OCI-M2 (cell line): ENCODE measurements at regions not wholly inside any gene's neighbourhood (a gene's known extent, or its start where the extent isn't known, plus 50 kb on each side); places are given as distances from the start of the nearest gene placed in this dataset.

Experiments
- DNase-seq: peaks from one replicate; lab custom pipeline; 2025; ENCODE audit not compliant: unreplicated experiment; lab: John Stamatoyannopoulos, UW

- DNase-seq, result no peak
Measured at GRCh38 chr2:199136242-199136641, 321.5 kb downstream of the SATB2 start.

- DNase-seq, result no peak
Measured at GRCh38 chr2:199131876-199132275, 325.9 kb downstream of the SATB2 start.

- no peak for DNase-seq
Measured at GRCh38 chr2:199131136-199131655, 326.5 kb downstream of the SATB2 start.

- DNase-seq, result no peak
Measured at GRCh38 chr2:199130501-199130900, 327.2 kb downstream of the SATB2 start.

GRCh38 chr2:199128476-199129229, 329.1 kb downstream of the SATB2 start:
- DNase-seq, result no peak

- no peak for DNase-seq
Measured at GRCh38 chr2:199119796-199120195, 337.9 kb downstream of the SATB2 start.

- DNase-seq, result no peak
Measured at GRCh38 chr2:199118673-199119112, 339.0 kb downstream of the SATB2 start.

GRCh38 chr2:199115169-199115568, 342.6 kb downstream of the SATB2 start:
- no peak for DNase-seq

GRCh38 chr2:199113111-199113510, 344.6 kb downstream of the SATB2 start:
- DNase-seq, result no peak

GRCh38 chr2:199111458-199111857, 346.3 kb downstream of the SATB2 start:
- DNase-seq, result no peak

GRCh38 chr2:199108056-199108455, 349.7 kb downstream of the SATB2 start:
- no peak for DNase-seq

GRCh38 chr2:199105826-199106225, 351.9 kb downstream of the SATB2 start:
- DNase-seq, result no peak

- no peak for DNase-seq
Measured at GRCh38 chr2:199101487-199101886, 356.3 kb downstream of the SATB2 start.

GRCh38 chr2:199100326-199101110, 357.2 kb downstream of the SATB2 start:
- no peak for DNase-seq

GRCh38 chr2:199092419-199092818, 365.3 kb downstream of the SATB2 start:
- DNase-seq, result no peak

GRCh38 chr2:199085261-199085660, 372.5 kb downstream of the SATB2 start:
- DNase-seq, result no peak

- no peak for DNase-seq
Measured at GRCh38 chr2:199070322-199070949, 387.3 kb downstream of the SATB2 start.

- DNase-seq, result no peak
Measured at GRCh38 chr2:199064201-199064600, 393.5 kb downstream of the SATB2 start.

- no peak for DNase-seq
Measured at GRCh38 chr2:199057936-199058335, 399.8 kb downstream of the SATB2 start.

- no peak for DNase-seq
Measured at GRCh38 chr2:199055336-199055735, 402.4 kb downstream of the SATB2 start.

- no peak for DNase-seq
Measured at GRCh38 chr2:199042660-199043379, 414.9 kb downstream of the SATB2 start.
